Left cardiac atrium (tissue), 4 donors: ENCODE measurements at regions not wholly inside any gene's neighbourhood (a gene's known extent, or its start where the extent isn't known, plus 50 kb on each side); places are given as distances from the start of the nearest gene placed in this dataset.

Experiments
- ATAC-seq, 2 donors: fragments of 200-7000 bp; cut with Tn5 transposase; one replicate each; pipeline ENCODE4 v1.9.1; 2020; ENCODE audit warnings: mild to moderate bottlenecking in 2 of 2, moderate library complexity in 2 of 2
- DNase-seq: peaks from one replicate; pipeline ENCODE4 v3.0.0-alpha.2; 2020
- intact Hi-C, 2 donors: fragments of 100-400 bp; cut with DNase I; formaldehyde crosslinking; loops; one replicate each; pipeline versions ENCODE4 v1.14.1 to v1.15.1; 2022 to 2023
- donor health status: DM: no; HTN: yes; CAD: no.
- donor health status: DM: no; HTN: yes; CAD: no; lungs with severe emphysema.
- donor health status: DM: yes; HTN: yes; CAD: no.
- donor health status: Dilated cardiomyopathy.

DNA sequence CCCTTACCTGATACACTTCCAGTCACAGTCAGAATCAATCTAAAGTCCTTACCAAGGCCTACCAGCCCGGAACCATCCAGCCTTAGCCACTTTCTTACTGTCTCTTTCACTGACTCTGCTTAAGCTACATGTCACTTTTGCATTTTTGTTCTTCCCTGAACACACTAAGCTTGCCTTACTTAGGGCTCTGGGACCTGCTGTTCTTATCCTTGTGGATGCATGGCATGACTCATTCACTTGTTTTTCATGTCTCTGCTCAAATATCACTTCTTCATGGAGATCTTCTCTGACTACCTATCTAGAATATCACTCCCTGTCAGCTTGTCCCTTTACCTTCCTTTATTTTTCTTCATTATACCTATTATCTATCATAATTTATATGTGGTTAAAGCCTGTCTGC, 65.6 kb upstream of the ZDHHC17 start:
- intact Hi-C loops = no loop called here
- DNase-seq = no peak
- no peak for ATAC-seq

DNA sequence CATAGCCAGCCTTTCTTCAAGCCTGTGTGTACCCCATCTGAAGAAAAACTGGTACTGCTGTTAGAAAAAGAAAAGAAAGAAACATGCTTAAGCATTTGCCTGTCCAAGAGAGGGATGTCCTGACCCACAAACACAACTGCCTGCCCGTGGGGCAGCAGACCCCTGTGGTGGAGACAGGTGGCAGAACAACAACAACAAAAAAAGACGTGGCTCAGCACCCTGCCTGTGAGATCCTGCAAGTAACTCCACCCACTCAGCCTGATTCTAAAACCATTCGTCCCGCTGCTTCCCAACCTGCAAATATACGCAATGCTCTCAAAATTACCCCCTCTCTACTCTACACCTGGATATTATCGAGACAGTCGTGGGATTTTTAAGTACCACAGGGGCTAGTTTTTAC, 64.9 kb upstream of the ZDHHC17 start:
- DNase-seq = no peak
- no peak for ATAC-seq
- intact Hi-C loops = no loop called here

DNA sequence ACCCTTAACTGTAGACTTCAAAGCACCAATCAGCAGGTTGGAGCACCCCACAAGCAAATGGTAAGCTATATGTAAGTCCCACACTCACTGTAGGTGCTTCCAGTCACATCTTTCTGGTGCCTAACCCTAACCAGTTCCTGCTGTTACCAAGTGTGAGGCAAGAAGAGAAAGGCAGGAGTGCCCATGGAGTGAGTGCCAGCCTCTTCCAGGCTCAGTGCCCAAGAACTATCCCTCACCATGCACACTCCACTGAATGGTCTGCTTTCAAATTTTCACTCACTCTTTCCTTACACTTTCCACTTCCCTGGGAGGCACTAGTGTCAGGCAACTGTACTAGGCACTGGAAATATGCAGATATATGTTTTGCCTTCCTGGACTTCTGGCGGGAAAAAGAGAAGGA, 62.2 kb upstream of the ZDHHC17 start:
- ATAC-seq = peak in 1 of 2 donors; percentile 43
- intact Hi-C loops = no loop called here
- DNase-seq = no peak

DNA sequence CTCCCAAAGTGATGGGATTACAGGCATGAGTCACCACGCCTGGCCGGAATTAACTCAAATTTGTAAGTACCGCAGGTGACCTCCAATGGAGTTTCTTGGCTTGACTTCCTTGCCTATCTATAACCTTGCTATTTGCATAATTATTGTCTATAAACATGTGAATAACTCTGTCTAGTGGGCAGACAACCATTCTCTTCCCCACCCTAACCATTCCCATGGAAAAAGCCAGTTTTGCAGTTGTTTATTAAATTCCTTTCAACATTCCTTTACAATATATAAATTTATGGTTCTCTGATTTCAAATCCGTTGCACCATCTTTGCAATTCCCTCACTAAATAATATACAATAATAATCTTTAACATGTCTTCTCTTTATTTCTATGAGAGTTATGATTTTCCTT, 61.0 kb upstream of the ZDHHC17 start:
- DNase-seq (no peak), ATAC-seq (no peak)
- intact Hi-C loops = no loop called here

DNA sequence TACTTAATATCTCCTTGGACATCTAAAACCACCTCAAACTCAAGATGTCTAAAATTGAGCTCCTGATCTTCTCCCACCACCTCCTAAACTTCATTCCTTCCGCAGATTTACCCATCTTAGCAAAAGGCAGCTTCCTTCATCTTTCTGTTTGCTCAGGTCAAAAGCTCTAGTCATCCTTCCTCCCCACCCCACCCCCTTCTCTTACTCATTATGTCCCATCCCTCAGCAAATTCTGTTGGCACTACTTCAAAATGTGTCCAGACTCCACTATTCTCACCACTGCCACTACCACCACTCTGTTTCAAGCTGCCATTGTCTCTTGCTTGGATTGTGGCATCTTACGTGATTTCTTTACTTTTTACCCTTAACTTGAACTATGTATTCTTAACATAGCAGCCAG, 59.2 kb upstream of the ZDHHC17 start:
- no peak for ATAC-seq
- intact Hi-C loops = no loop called here
- DNase-seq = no peak

DNA sequence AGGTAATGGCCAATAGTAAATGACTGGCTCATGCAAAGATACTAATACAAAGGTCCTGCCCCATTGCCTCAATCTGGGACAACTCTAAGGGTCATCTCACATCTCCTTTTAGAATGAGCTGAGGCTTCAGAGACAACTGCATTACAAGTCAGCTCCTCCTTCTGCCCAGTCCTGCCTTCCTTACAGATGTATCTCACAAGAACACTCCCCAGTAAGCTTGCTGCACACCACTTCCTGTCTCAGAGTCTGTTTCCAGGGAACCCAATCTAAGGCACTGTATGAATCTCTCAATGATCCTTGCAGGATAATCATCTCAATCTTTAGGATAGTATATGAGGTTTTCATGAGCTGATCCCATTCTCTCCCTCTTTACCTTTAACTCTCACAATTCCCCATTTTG, 57.8 kb upstream of the ZDHHC17 start:
- no peak for ATAC-seq

DNA sequence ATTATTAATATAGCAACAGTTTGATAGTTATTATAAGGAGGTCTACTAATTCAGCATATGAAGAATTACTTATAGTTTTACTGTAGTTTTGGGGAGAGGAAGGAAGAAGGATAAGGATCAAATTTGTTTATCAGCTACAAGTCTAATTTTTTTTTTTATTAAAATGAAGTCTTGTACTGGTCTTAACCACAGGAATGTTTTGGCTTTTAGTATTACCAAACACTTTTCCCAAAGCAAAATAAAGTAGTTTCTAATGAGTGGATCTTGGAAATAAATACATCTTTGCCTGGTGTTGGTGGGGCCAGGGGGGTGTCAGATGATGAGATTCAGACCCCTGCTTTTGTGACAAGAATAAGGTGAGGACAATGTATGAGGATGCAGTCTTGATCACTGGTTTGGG, 57.2 kb upstream of the ZDHHC17 start:
- DNase-seq = no peak
- ATAC-seq = no peak
- intact Hi-C loops = no loop called here

More for the DNA sequence above, 57.8 kb upstream of the ZDHHC17 start:
- no peak for DNase-seq
- intact Hi-C loops = no loop called here

DNA sequence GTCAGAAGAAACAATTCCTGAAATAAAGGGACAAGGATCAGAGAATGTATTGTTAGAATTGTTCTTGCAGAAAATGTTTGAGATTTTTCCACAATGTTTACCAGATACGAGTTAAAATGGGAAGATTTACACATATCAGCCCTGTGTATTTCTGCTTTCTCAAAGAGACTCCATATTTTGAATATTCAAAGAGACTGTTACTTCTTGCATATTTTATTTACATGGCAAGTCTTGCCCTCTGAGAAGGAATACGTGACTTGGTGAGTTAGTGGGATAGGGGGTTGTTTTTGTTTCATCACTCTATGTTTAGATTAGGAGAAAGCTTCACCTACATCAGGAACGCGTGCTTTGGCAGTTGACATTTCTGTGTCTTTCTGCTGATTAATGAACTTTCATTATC, 56.1 kb upstream of the ZDHHC17 start:
- DNase-seq (no peak), ATAC-seq (no peak)
- intact Hi-C loops = no loop called here

DNA sequence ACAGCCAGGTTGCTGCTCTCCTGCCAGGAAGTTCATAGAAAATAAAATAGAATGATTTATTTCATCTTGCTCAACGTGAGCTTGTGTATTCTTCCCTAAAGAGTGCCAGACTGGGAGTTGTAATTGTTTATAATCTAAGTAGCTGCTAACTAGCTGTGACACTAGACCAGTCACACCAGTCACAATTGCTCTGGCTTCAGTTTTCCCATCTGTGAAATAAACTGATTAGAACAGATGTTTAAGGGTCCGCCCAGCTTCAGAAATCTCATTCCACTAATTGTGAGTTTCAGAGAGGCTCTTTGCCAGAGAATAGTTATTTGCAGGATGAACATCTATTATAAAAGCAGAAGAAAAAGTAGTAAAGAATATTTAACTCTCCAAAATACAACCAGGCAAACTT, 55.6 kb upstream of the ZDHHC17 start:
- ATAC-seq (no peak), DNase-seq (no peak)
- intact Hi-C loops = no loop called here

DNA sequence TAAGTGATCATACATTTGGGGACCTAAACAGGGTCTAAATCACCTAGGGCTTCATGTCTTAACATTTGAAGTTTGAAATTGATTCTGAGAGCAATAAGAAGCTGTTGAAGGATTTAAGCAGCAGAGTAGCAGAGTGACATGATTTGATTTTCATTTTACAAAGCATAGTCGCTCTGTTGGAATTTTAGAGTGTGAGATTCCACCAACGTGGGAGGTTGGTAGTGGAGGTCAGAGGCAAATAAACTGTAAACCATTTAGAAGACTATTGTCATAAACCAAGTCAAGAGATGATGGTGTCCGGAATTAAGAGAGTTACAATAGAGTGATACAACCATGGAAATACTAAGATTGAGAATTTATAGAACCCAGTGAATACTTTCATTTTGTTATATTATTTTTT, 52.7 kb upstream of the ZDHHC17 start:
- DNase-seq (no peak), ATAC-seq (no peak)
- intact Hi-C loops = no loop called here

DNA sequence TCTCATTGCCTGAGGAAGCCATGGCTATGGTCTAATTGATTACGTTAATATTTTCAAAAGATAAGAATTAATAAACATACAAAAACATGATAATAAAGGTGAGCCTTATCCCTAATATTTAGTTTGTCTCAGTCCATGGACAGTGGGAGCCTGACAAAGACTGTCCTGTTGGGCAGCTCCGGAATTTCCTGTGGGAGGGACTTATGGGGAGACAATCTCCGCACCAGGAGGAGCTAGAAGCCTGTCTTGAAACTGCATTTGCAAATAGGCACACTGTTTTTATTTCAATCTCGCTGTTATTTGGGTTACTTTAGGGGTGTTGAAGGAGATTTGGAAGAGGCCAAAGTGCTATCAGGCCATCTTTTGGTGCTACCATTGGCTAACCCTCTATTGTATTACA, 50.8 kb upstream of the ZDHHC17 start:
- ATAC-seq = peak in 1 of 2 donors; percentile 42
- intact Hi-C loops = no loop called here
- DNase-seq = no peak

DNA sequence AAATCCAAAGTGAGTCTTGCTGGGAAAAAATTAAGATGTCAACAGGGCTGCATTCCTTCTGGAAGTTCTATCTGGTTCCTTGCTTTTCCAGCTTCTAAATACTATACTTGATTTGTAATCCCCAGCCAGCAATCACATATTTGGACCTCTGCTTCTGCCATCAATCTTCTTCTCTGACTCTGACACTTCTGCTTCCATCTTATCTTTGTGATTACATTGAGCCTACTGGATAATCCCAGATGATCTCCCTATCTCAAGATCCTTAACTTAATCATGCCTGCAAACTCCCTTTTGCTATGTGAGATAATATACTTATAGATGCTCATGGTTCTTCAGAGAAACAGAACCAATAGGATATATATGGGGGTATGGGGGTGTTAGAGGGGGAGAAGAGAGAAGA, 49.9 kb upstream of the ZDHHC17 start:
- DNase-seq (no peak), ATAC-seq (no peak)
- intact Hi-C loops = no loop called here
